ENCODE measurements at regions not wholly inside any gene's neighbourhood (a gene's known extent, or its start where the extent isn't known, plus 50 kb on each side); places are given as distances from the start of the nearest gene placed in this dataset.

DNA sequence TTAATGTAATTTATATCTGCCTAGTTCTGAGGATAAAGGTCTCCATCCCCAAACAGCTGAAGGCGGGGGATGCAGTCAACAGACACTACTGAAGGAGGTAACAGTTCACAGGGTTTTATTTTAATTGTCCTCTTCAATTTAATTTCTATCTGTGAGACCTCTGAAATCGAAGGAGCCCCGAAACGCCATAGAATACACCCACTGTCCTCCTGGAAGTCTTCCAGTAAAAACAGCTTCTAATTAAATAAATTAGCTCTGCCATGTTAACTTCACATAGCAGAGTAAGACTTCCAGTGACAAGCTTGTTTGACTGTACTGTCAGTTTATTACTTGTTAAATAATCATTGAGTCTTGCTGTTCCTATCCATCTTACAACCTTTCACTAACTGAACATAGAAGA is 193.5 kb downstream of the SEC61B start:
- TF ChIP-seq, protein P1, sequence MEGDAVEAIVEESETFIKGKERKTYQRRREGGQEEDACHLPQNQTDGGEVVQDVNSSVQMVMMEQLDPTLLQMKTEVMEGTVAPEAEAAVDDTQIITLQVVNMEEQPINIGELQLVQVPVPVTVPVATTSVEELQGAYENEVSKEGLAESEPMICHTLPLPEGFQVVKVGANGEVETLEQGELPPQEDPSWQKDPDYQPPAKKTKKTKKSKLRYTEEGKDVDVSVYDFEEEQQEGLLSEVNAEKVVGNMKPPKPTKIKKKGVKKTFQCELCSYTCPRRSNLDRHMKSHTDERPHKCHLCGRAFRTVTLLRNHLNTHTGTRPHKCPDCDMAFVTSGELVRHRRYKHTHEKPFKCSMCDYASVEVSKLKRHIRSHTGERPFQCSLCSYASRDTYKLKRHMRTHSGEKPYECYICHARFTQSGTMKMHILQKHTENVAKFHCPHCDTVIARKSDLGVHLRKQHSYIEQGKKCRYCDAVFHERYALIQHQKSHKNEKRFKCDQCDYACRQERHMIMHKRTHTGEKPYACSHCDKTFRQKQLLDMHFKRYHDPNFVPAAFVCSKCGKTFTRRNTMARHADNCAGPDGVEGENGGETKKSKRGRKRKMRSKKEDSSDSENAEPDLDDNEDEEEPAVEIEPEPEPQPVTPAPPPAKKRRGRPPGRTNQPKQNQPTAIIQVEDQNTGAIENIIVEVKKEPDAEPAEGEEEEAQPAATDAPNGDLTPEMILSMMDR (conservative IDR thresholded peaks at IDR 0.05; ENCODE audit: low read depth, low read length): no peak
- TF ChIP-seq EZH2 (IDR thresholded peaks at IDR 0.05; ENCODE audit: borderline replicate concordance, low read depth, low read length, poor library complexity, severe bottlenecking): no peak

All from A673 (cell line).